Activated naive CD4-positive, alpha-beta T cell treated with anti-CD3 and anti-CD28 coated beads for 36 hours (primary cell): ENCODE measurements at regions not wholly inside any gene's neighbourhood (a gene's known extent, or its start where the extent isn't known, plus 50 kb on each side); places are given as distances from the start of the nearest gene placed in this dataset.

Experiments
- CTCF ChIA-PET: fragments of 350-600 bp; sonication (Branson Sonifier 250); formaldehyde crosslinking; loops from one replicate; lab custom pipeline; 2021; ENCODE audit warnings: antibody characterized with exemption; lab: Charles Lee
- DNase-seq: peaks from one replicate; pipeline ENCODE4 v3.0.0-alpha.2; 2020
- H3K27ac Mint-ChIP-seq: one replicate; pipeline ENCODE4 v1.8.0; 2021; ENCODE audit warnings: mild to moderate bottlenecking, mixed read lengths
- H3K27me3 Mint-ChIP-seq: one replicate; pipeline ENCODE4 v1.8.0; 2021; ENCODE audit warnings: low read depth, mixed read lengths
- H3K36me3 Mint-ChIP-seq: one replicate; pipeline ENCODE4 v1.8.0; 2021; ENCODE audit warnings: low read depth, mixed read lengths
- H3K4me1 Mint-ChIP-seq: one replicate; pipeline ENCODE4 v1.8.0; 2021; ENCODE audit warnings: low read depth, mixed read lengths
- H3K4me3 Mint-ChIP-seq: one replicate; pipeline ENCODE4 v1.8.0; 2021; ENCODE audit warnings: mild to moderate bottlenecking, moderate library complexity, mixed read lengths
- H3K9me3 Mint-ChIP-seq: one replicate; pipeline ENCODE4 v1.8.0; 2021; ENCODE audit warnings: mixed read lengths
- intact Hi-C: fragments of 100-400 bp; cut with micrococcal nuclease; formaldehyde crosslinking; loops from one replicate; pipeline ENCODE4 v1.15.1; 2023

DNA sequence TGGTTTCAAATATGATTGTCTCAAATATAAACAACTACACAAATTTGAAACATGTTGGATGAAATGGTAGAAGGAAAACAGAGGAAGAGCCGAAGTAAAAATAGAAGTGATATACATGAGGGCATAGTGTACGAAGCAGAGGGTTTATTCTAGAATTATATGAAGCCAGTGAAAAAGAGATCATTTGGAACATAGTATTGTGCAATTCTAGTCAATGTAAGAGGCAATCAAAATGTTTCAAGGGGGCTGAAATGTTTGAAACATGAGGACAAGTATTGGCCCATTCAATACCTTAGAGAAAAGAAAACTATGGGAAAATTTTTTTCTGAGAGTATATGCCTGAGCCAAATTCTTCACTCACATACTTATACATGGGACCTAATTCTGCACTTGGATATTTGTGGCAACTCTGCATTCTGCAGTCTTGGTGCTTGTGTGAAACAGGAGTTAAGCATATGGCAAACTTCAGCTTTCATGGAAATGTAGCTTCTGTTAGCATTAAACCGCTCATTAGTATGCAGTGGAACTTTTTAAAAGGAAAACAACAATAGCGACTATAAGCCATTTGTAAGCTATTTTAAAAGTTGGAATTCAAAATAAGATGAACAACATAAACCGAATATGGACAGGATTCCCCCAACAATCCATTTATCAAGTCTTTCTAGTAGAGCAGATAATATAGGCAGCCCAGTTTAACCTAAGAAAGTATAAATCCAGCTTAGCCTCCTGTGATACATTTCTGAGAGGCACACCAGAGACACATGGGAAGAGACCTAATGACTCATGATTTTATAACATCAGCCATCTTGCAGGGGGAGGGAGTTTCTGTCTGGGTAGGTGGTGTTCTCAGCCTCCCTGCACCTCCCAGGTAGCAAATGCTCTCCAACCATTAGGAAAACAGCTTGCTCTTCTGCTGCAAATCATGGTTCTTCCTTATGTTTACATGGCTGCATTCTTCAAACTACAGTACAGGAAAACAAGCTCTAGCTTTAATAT lies 197.8 kb downstream of the PAX3 start:
- H3K4me1 Mint-ChIP-seq: no peaks in the 10 kb centered on the region
- no peak overlapping the region for H3K27ac Mint-ChIP-seq
- CTCF ChIA-PET: no interaction called here
- H3K27me3 Mint-ChIP-seq: peaks cover 5% of the 10 kb centered on the region
- intact Hi-C loops: no loop called here
- H3K9me3 Mint-ChIP-seq: no peaks in the 10 kb centered on the region
- no peaks in the 10 kb centered on the region for H3K36me3 Mint-ChIP-seq
- no peak overlapping the region for H3K4me3 Mint-ChIP-seq
- DNase-seq: no peak

DNA sequence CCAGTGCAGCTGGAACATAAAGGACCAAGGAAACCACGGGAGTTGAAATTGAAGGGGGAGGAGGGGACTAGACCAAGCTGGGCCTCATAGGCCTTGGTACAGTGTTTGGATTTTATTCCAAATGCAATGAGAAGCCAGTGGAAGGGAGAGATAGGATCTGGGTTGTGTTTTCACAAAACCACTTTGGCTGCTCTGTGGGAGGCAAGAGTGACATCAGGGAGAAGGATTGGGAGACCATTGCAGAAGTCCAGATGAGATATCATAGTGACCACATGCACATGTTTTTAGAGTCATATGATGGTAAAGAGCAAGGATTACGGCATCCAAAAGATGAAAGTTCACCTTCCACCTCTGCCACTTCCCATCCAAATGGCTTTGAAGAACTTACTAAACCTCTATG lies 210.2 kb downstream of the PAX3 start:
- intact Hi-C loops: no loop called here
- DNase-seq: no peak
- peaks cover 7% of the 10 kb centered on the region for H3K9me3 Mint-ChIP-seq
- no peak overlapping the region for H3K27ac Mint-ChIP-seq
- H3K4me1 Mint-ChIP-seq: no peaks in the 10 kb centered on the region
- CTCF ChIA-PET: no interaction called here
- no peaks in the 10 kb centered on the region for H3K36me3 Mint-ChIP-seq
- no peak overlapping the region for H3K4me3 Mint-ChIP-seq
- no peaks in the 10 kb centered on the region for H3K27me3 Mint-ChIP-seq

GRCh38 chr2:222087998-222088397 lies 210.8 kb downstream of the PAX3 start:
- no peak for DNase-seq
- peaks cover 7% of the 10 kb centered on the region for H3K9me3 Mint-ChIP-seq
- CTCF ChIA-PET: no interaction called here
- no peaks in the 10 kb centered on the region for H3K4me1 Mint-ChIP-seq
- intact Hi-C loops: no loop called here
- H3K4me3 Mint-ChIP-seq: no peak overlapping the region
- H3K36me3 Mint-ChIP-seq: no peaks in the 10 kb centered on the region
- no peaks in the 10 kb centered on the region for H3K27me3 Mint-ChIP-seq
- H3K27ac Mint-ChIP-seq: no peak overlapping the region

DNA sequence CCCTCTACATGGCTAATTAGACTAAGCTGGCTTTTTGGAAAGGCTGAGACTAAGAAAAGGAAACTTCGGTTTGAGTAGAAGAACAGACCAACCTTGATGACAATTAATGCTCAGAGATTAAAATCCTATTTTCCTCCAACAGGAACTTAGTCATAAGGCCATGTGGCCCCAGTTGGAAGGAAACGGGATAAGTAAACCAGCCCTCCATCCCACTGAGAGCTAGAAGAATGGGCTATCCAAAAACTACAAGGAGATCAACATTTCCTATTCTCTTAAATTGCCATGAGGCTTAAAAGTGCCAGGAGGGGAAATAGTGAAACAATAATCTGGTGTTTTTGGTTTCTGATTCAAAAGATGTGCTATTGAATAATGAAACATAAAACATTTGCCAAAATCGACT lies 216.6 kb downstream of the PAX3 start:
- no peak overlapping the region for H3K4me3 Mint-ChIP-seq
- H3K27ac Mint-ChIP-seq: no peak overlapping the region
- CTCF ChIA-PET: no interaction called here
- intact Hi-C loops: no loop called here
- no peaks in the 10 kb centered on the region for H3K36me3 Mint-ChIP-seq
- no peaks in the 10 kb centered on the region for H3K4me1 Mint-ChIP-seq
- DNase-seq: no peak
- H3K27me3 Mint-ChIP-seq: peaks cover 2% of the 10 kb centered on the region
- H3K9me3 Mint-ChIP-seq: peaks cover 5% of the 10 kb centered on the region

- H3K36me3 Mint-ChIP-seq: no peaks in the 10 kb centered on the region
- intact Hi-C loops: no loop called here
- DNase-seq: no peak
- H3K4me1 Mint-ChIP-seq: no peaks in the 10 kb centered on the region
- H3K4me3 Mint-ChIP-seq: no peak overlapping the region
- no peak overlapping the region for H3K27ac Mint-ChIP-seq
- H3K27me3 Mint-ChIP-seq: peaks cover 2% of the 10 kb centered on the region
- CTCF ChIA-PET: no interaction called here
- H3K9me3 Mint-ChIP-seq: no peaks in the 10 kb centered on the region
Observed at GRCh38 chr2:222080141-222080540, 218.7 kb downstream of the PAX3 start.

GRCh38 chr2:222076973-222077690 lies 221.7 kb downstream of the PAX3 start:
- CTCF ChIA-PET: no interaction called here
- DNase-seq: no peak
- intact Hi-C loops: no loop called here
- no peaks in the 10 kb centered on the region for H3K9me3 Mint-ChIP-seq
- no peak overlapping the region for H3K4me3 Mint-ChIP-seq
- H3K27me3 Mint-ChIP-seq: peaks cover 8% of the 10 kb centered on the region
- no peak overlapping the region for H3K27ac Mint-ChIP-seq
- H3K4me1 Mint-ChIP-seq: no peaks in the 10 kb centered on the region
- H3K36me3 Mint-ChIP-seq: no peaks in the 10 kb centered on the region

GRCh38 chr2:222074674-222075073 lies 224.1 kb downstream of the PAX3 start:
- DNase-seq: no peak
- peaks cover 14% of the 10 kb centered on the region for H3K27me3 Mint-ChIP-seq
- H3K4me1 Mint-ChIP-seq: no peaks in the 10 kb centered on the region
- no peak overlapping the region for H3K4me3 Mint-ChIP-seq
- intact Hi-C loops: no loop called here
- H3K27ac Mint-ChIP-seq: no peak overlapping the region
- no peaks in the 10 kb centered on the region for H3K9me3 Mint-ChIP-seq
- CTCF ChIA-PET: no interaction called here
- H3K36me3 Mint-ChIP-seq: no peaks in the 10 kb centered on the region

DNA sequence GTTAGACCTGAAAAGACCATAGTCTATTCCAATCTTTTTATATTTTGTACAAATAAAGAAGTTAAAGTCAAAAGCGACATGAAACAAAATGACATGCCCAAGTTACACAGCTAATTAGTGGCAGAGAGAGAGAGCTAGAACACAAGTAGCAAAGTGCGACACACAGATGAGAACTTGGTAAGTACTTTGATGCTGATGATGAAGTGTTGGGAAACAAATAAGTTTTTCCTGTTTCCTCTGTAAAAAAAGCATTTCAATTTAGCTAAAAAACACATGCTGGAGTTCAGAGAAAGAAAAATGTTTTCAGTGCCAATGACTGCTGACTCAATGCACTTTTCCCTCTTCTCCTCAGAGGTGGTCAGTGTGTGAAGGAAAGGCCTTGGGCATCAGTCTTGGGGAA lies 226.9 kb downstream of the PAX3 start:
- Mint-ChIP-seq H3K27ac (no peak overlapping the region), H3K4me1 (no peaks in the 10 kb centered on the region), H3K9me3 (no peaks in the 10 kb centered on the region), H3K27me3 (peaks cover 12% of the 10 kb centered on the region), H3K36me3 (no peaks in the 10 kb centered on the region), H3K4me3 (no peak overlapping the region)
- no peak for DNase-seq
- CTCF ChIA-PET: interaction anchor here (0.6 to 1.0 kb wide), 2 partner anchors 16 to 47 kb away, joined by 3 to 6 read pairs; no protein-coding TSS in a partner anchor
- intact Hi-C loops: no loop called here

DNA sequence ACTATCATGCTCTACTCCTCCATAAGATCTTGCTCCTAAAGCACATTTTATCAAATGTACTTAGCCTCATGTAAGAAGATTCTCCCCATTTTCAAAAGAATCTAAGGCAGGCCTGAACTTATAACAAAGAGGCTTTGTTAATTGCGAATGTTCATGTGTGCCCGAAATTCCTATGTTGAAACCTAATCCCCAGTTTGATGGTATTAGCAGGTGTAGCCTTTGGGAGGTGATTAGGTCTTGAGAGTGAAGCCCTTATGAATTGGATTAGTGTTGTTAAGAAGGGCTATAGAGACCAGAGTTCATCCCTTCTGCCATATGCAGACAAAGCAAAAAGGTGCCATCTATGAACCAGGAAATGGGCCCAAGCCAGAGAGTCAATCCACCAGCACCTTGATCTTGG lies 234.5 kb downstream of the PAX3 start:
- no peak overlapping the region for H3K4me3 Mint-ChIP-seq
- no peaks in the 10 kb centered on the region for H3K36me3 Mint-ChIP-seq
- no peaks in the 10 kb centered on the region for H3K4me1 Mint-ChIP-seq
- CTCF ChIA-PET: interaction anchor here (0.7 kb wide), 1 partner anchor 824 kb away, joined by 4 read pairs; no protein-coding TSS in a partner anchor
- peaks cover 7% of the 10 kb centered on the region for H3K27me3 Mint-ChIP-seq
- DNase-seq: no peak
- intact Hi-C loops: no loop called here
- H3K9me3 Mint-ChIP-seq: no peaks in the 10 kb centered on the region
- no peak overlapping the region for H3K27ac Mint-ChIP-seq

- H3K4me1 Mint-ChIP-seq: no peaks in the 10 kb centered on the region
- no peaks in the 10 kb centered on the region for H3K36me3 Mint-ChIP-seq
- H3K27ac Mint-ChIP-seq: no peak overlapping the region
- no peak overlapping the region for H3K4me3 Mint-ChIP-seq
- intact Hi-C loops: loop anchor here (10.0 kb wide), 1 partner anchor 846 kb away; no protein-coding TSS in a partner anchor
- CTCF ChIA-PET: interaction anchor here (1.0 to 1.9 kb wide), 5 partner anchors 11 to 555 kb away, joined by 3 to 6 read pairs (median 4); no protein-coding TSS in a partner anchor
- no peak for DNase-seq
- peaks cover 20% of the 10 kb centered on the region for H3K27me3 Mint-ChIP-seq
- no peaks in the 10 kb centered on the region for H3K9me3 Mint-ChIP-seq
Observed at GRCh38 chr2:222058819-222059445, 239.9 kb downstream of the PAX3 start.

GRCh38 chr2:222057347-222058073 lies 241.3 kb downstream of the PAX3 start:
- Mint-ChIP-seq H3K4me1 (no peaks in the 10 kb centered on the region), H3K27me3 (peaks cover 28% of the 10 kb centered on the region), H3K36me3 (no peaks in the 10 kb centered on the region), H3K27ac (no peak overlapping the region), H3K4me3 (no peak overlapping the region), H3K9me3 (no peaks in the 10 kb centered on the region)
- no peak for DNase-seq
- intact Hi-C loops: loop anchor here (1.0 to 10.0 kb wide), 5 partner anchors 261 to 847 kb away; no protein-coding TSS in a partner anchor
- CTCF ChIA-PET: interaction anchor here (0.6 to 1.9 kb wide), 4 partner anchors 10 to 557 kb away, joined by 3 to 6 read pairs (median 4); no protein-coding TSS in a partner anchor
